ENCODE measurements at regions not wholly inside any gene's neighbourhood (a gene's known extent, or its start where the extent isn't known, plus 50 kb on each side); places are given as distances from the start of the nearest gene placed in this dataset.

- TF ChIP-seq CTCF (conservative IDR thresholded peaks at IDR 0.05 in 1 of 2, IDR thresholded peaks at IDR 0.05 in 1 of 2; ENCODE audit: extremely low read depth in 1 of 2, insufficient read depth in 1 of 2, low read depth in 1 of 2, low read length in 2 of 2) (no peak), EZH2 (IDR thresholded peaks at IDR 0.05; ENCODE audit: borderline replicate concordance, low read length) (no peak)
These were observed 208.7 kb upstream of the NDST3 start for GRCh38 chr4:117825600-117825999.
